Neutrophil (primary cell): ENCODE measurements at regions not wholly inside any gene's neighbourhood (a gene's known extent, or its start where the extent isn't known, plus 50 kb on each side); places are given as distances from the start of the nearest gene placed in this dataset.
"Not testable (repeated sequence)": the region's sequence is repeated elsewhere in the genome, so short reads cannot be mapped to it uniquely, and the experiment has no call there.

Experiments
- H3K27ac ChIP-seq: fragments of 200-600 bp; sonication (generic); 2 replicates; pipeline ENCODE4 v1.5.1; 2016; ENCODE audit warnings: mild to moderate bottlenecking, moderate library complexity
- H3K27me3 ChIP-seq: fragments of 200-600 bp; sonication (generic); 2 replicates; pipeline ENCODE4 v1.6.0; 2016; ENCODE audit warnings: mild to moderate bottlenecking
- H3K36me3 ChIP-seq: fragments of 200-600 bp; sonication (generic); 2 replicates; pipeline ENCODE4 v1.5.1; 2017
- H3K4me1 ChIP-seq, 2 experiments: fragments of 200-600 bp in 1 of 2; sonication (generic) in 1 of 2; 1 replicate in 1 of 2; 2 replicates in 1 of 2; pipeline versions ENCODE4 v1.5.1 to v1.6.1; 2013 to 2016; ENCODE audit warnings: low read depth in 1 of 2, low read length in 1 of 2, mild to moderate bottlenecking in 1 of 2, moderate library complexity in 1 of 2; ENCODE audit not compliant: control insufficient read depth in 1 of 2, insufficient read depth in 1 of 2
- H3K4me3 ChIP-seq, 2 experiments: fragments of 200-600 bp in 1 of 2; sonication (generic) in 1 of 2; 1 replicate in 1 of 2; 2 replicates in 1 of 2; pipeline ENCODE4 v1.5.1; 2013 to 2016; ENCODE audit warnings: low read depth in 1 of 2, low read length in 1 of 2, mild to moderate bottlenecking in 1 of 2, moderate library complexity in 1 of 2
- H3K9me3 ChIP-seq: fragments of 200-600 bp; sonication (generic); 2 replicates; pipeline ENCODE4 v1.5.1; 2016
- CTCF ChIP-seq: fragments of 200-600 bp; sonication (generic); IDR thresholded peaks from 2 replicates; pipeline ENCODE4 v1.5.1; 2016; ENCODE audit warnings: antibody characterized with exemption

DNA sequence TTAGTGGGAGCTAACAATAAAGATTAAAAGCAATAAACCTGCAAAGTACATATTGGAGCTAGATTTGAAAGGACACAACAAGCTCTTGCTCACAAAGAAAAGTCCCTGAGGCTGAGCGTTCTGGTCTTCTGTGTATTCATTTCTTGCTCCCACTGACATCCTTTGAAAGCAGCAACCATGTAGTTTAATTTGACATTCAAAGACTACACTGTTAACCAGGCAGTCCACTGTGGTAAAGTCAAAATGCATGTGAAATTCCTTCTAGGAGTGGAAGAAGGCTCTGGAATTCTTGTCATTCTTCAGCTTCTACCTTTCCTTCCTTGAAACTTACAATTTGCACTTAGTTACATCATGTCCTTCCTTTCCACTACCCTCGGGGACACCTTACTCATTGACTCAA is 480.7 kb downstream of the CSNK1G3 start:
- no peak overlapping the region for H3K27ac ChIP-seq
- H3K36me3 ChIP-seq, result no peaks in the 10 kb centered on the region
- no peaks in the 10 kb centered on the region for H3K27me3 ChIP-seq
- no peaks in the 10 kb centered on the region for H3K9me3 ChIP-seq
- H3K4me3 ChIP-seq, result no peak overlapping the region
- TF ChIP-seq CTCF, result no peak
- H3K4me1 ChIP-seq, result no peaks in the 10 kb centered on the region

DNA sequence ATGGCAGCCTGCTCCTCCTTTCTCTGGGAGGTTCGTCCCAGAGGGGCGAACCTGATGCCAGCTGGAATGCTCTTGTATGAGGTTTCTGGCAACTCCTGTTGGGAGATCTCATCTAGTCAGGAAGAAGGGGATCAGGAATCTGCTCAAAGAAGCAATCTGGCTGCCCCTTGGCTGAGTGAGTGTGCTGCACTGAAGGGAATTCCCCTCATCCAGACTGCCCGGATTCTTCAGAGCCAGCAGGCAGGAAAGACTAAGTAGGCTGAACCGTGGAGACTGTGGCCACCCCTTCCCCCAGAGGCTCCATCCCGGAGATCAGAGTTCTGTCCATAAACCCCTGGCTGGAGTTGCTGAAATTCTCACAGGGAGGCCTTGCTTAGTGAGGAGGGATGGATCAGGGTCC is 476.0 kb downstream of the CSNK1G3 start:
- no peak for TF ChIP-seq CTCF
- Histone ChIP-seq H3K4me1 (no peaks in the 10 kb centered on the region), H3K4me3 (no peak overlapping the region), H3K36me3 (no peaks in the 10 kb centered on the region), H3K27ac (no peak overlapping the region), H3K27me3 (no peaks in the 10 kb centered on the region), H3K9me3 (no peaks in the 10 kb centered on the region)

- Histone ChIP-seq H3K9me3 (no peaks in the 10 kb centered on the region), H3K36me3 (no peaks in the 10 kb centered on the region), H3K27ac (no peak overlapping the region), H3K4me1 (no peaks in the 10 kb centered on the region), H3K27me3 (no peaks in the 10 kb centered on the region), H3K4me3 (no peak overlapping the region)
- TF ChIP-seq CTCF, result no peak
Measured at GRCh38 chr5:123976379-123977033, 464.5 kb downstream of the CSNK1G3 start.

DNA sequence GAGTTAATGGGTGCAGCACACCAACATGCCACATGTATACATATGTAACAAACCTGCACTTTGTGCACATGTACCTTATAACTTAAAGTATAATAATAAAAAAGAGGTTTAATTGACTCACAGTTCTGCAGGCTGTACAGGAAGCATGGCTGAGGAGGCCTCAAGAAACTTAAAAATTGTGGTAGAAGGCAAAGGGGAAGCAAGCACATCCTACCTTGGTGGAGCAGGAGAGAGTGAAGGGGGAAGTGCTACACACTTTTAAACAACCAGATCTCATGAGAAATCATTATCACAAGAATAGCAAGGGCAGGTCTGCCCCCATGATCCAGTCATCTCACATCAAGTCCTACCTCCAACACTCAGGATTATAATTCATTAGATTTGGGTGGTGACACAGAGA is 463.5 kb downstream of the CSNK1G3 start:
- not testable (repeated sequence) for H3K4me1 ChIP-seq, H3K9me3 ChIP-seq, H3K4me3 ChIP-seq, H3K36me3 ChIP-seq, H3K27ac ChIP-seq, H3K27me3 ChIP-seq

GRCh38 chr5:123966781-123967180 is 454.8 kb downstream of the CSNK1G3 start:
- H3K27ac ChIP-seq, result no peak overlapping the region
- H3K4me1 ChIP-seq, result no peaks in the 10 kb centered on the region
- no peaks in the 10 kb centered on the region for H3K27me3 ChIP-seq
- no peaks in the 10 kb centered on the region for H3K9me3 ChIP-seq
- H3K4me3 ChIP-seq, result no peak overlapping the region
- no peaks in the 10 kb centered on the region for H3K36me3 ChIP-seq
- no peak for TF ChIP-seq CTCF

GRCh38 chr5:123965626-123966025 is 453.6 kb downstream of the CSNK1G3 start:
- TF ChIP-seq CTCF, result no peak
- no peak overlapping the region for H3K27ac ChIP-seq
- no peaks in the 10 kb centered on the region for H3K27me3 ChIP-seq
- H3K4me1 ChIP-seq, result no peaks in the 10 kb centered on the region
- H3K9me3 ChIP-seq, result no peaks in the 10 kb centered on the region
- no peaks in the 10 kb centered on the region for H3K36me3 ChIP-seq
- no peak overlapping the region for H3K4me3 ChIP-seq
